ENCODE measurements at regions not wholly inside any gene's neighbourhood (a gene's known extent, or its start where the extent isn't known, plus 50 kb on each side); places are given as distances from the start of the nearest gene placed in this dataset.
A peak's percentile ranks its signal among the peaks of the same experiment; 100 is the strongest.

DNA sequence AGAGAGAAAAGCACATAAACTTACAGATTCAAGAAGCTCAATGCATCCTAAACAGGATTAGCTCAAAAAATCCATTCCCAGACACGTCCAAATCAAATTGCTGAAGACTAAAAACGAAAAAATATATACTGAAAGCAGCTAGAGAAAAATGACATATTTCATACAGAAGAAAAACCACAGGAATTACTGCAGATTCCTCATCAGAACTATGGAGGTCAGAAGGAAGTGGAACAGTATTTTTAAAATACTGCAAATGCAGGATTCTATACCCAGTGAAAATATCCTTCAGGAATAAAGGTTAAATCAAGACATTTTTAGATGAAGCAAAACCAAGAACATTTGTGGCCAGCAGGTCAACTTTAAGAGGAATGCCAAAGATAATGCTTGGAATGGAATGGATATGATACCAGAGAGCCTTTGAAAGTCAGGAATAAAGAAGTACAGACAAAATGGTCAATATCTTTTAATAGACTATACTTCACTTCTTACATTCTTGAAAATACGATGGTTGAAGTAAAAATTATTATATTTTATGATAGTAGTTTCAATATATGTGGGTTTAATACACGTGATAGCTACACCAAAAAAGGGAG, 352.9 kb downstream of the CTTN start:
- no peak for DNase-seq

GRCh38 chr11:70755410-70756158, 357.3 kb downstream of the CTTN start:
- DNase-seq: peak; percentile 1 to 33

GRCh38 chr11:70756341-70756740, 358.0 kb downstream of the CTTN start:
- no peak for DNase-seq

DNA sequence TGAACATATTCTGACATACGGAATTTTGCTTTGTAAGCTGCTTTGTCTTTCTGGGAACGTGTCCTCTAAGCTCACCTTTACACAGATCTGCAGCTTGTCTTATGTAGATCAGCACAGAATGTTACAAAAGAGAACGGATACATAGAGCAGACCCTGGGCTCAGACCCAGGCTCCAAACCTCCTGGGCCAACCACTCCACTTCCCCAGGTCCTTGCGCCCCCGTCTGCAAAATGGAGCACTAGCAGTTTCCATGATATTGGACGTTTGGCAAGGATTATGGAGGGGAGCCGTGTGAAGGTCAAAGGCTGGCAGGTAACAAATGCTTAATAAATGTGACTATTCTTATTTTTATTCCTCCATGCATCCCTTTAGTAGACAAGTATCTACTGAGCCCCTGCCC, 358.4 kb downstream of the CTTN start:
- no peak for DNase-seq

DNA sequence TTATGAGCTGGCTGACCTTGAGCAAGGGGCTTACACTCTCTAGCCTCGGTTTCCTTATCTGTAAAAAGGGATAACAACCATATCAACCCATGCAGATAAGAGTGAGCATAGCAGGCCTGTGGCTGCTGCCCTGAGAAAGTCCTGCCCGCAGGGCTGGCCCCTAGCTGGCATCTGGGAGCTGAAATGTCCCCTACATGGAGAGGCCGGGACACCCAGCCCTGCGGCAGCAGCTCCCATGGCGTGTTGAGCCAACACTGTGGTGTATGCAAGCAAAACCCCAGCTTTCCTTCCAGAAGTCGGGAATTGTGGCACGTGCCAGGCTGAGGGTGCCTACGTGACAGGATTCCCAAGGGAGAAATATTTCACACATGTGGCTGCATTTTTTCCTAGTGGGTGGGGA, 358.9 kb downstream of the CTTN start:
- DNase-seq: no peak

DNA sequence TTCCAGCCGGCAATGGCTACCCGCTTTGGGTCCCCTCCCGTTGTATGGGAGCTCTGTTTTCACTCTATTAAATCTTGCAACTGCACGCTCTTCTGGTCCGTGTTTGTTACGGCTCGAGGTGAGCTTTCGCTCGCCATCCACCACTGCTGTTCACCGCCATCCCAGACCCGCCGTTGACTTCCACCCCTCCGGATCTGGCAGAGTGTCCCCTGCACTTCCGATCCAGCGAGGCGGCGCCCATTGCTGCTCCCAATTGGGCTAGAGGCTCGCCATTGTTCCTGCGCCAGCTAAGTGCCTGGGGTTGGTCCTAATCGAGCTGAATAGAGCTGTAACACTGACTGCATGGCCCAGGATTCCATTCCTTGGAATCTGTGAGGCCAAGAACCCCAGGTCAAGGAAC, 359.9 kb downstream of the CTTN start:
- no peak for DNase-seq

- no peak for DNase-seq
Observed at GRCh38 chr11:70759846-70760245, 361.5 kb downstream of the CTTN start.

GRCh38 chr11:70760416-70761020, 362.2 kb downstream of the CTTN start:
- no peak for DNase-seq

DNA sequence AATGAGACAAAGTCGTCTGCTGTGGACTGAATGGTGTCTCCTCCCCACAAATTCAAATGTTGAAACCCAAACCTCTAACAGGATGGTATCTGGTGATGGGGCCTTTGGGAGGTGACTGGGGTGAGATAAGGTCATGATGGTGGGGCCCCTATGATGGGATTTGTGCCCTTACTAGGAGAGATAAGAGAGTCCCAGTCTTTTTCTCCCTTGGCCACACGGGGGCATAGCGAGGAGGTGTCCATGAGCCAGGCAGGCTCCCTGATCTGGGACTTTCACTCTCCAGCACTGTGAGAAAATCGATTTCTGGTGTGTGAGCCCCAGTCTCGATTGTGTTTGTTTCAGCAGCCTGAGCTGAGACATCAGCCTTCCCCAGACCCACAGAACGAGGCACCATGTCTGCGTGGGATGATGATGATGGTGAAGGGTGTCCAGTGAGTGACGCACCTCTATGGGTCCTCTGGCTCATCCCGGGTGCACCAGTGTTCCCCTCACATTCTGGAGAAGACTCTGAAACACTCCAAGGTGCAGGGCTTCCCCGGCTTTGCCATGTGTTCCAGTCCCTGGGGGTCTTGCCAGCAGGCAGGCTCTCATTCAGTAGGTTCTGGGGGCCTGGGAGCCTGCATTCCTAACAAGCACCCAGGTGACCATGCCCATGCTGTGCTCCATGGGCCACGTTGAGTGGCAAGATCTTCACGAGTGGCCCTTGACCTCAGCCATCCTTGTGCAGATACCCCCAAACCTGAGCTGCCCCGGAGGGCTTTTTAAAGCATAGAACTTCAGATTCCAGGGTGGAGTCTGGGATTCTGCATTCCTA, 363.0 kb downstream of the CTTN start:
- no peak for DNase-seq

GRCh38 chr11:70761908-70762337, 363.6 kb downstream of the CTTN start:
- DNase-seq: no peak

GRCh38 chr11:70762810-70763209, 364.5 kb downstream of the CTTN start:
- no peak for DNase-seq

- DNase-seq: no peak
Observed at GRCh38 chr11:70763606-70764005, 365.3 kb downstream of the CTTN start.

DNA sequence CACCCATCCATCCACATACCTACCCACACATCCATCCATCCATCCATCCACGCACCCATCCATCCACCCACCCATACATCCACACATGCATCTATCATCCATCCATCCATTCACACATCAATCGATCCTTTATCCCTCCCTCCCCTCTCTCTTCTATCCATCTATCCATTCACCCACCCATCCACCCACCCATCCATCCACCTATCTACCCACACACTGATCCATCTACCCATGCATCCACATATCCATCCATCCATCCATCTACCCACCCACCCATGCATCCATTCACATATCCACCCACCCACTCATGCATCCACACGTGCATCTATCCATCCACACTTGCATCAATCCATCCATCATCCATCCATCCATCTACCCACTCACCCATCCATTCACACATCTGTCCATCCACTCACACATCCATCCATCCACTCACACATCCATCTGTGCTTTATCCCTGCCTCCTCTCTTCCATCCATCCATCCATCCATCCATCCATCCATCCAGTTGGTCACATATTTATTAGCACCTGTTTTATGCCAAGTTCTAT, 366.1 kb downstream of the CTTN start:
- DNase-seq: no peak

GRCh38 chr11:70766901-70767300, 368.6 kb downstream of the CTTN start:
- no peak for DNase-seq

GRCh38 chr11:70768346-70769095, 370.2 kb downstream of the CTTN start:
- no peak for DNase-seq

- no peak for DNase-seq
Observed at GRCh38 chr11:70769106-70769505, 370.8 kb downstream of the CTTN start.

- no peak for DNase-seq
Observed at GRCh38 chr11:70769521-70769920, 371.2 kb downstream of the CTTN start.

GRCh38 chr11:70771099-70771885, 373.0 kb downstream of the CTTN start:
- no peak for DNase-seq

DNA sequence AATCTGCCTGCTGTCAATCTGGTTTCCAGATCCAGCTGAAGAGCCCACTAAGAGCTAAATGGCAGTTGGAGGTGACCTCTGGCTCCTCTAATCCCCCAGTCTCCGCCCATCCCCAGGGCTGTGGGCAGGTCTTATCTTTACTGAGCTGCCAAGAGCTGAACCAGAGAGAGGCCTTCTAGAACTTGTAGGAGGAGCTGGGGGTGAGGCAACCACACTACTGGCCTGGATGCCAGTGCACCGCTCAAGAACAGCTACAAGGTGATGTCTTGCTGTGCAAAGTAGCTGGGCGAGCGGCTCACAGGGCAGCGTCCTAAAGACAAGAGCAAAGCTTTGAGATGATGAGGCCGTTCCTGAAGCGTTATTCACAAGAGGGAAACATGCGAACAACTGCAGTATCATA, 374.6 kb downstream of the CTTN start:
- no peak for DNase-seq

DNA sequence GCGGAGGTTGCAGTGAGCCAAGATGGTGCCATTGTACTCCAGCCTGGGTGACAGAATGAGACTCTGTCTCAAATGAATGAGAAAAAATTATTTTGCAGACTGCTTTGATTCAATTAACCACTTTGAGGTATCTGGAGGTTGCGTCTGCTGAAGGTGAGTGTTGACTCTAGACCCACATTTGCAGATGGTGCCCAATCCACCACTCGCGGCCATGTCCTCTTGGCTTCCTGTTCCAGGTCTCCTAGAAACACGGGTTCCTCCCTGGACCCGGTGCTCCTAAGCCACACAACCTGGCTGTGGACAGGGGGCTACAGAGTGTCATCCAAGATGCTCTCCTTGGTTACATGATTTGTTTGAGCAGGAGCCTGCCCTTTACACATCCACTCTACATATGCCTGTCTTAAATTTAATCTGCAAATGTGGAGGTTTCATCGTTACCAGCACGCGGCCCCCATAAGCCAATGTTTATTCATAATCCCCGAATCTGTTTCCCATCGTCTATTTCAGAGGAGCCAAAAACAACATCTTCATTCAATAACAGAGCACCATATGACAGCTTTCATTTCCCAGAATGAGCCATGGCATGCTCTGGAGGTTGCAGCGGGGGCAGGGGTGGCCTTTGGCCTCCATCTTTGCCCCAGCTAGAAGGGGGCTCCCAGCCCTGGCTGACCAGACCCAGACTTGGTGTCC, 377.2 kb downstream of the CTTN start:
- DNase-seq: no peak
